Endothelial cell of umbilical vein (primary cell): ENCODE measurements at regions not wholly inside any gene's neighbourhood (a gene's known extent, or its start where the extent isn't known, plus 50 kb on each side); places are given as distances from the start of the nearest gene placed in this dataset.

Experiments
- BruUV-seq: library from RNA; stranded (reverse); fragments of 400-500 nt; replicated peaks from 2 replicates; lab custom pipeline; 2021; lab: Mats Ljungman, UMichigan
- CTCF ChIA-PET: fragments of 300-600, 350-600 bp; sonication (Branson Sonifier 250); formaldehyde crosslinking; loops from one replicate; lab custom pipeline; 2021; ENCODE audit warnings: antibody characterized with exemption, inconsistent platforms; lab: Charles Lee
- POLR2A ChIA-PET: fragments of 300-600, 350-600 bp; sonication (Branson Sonifier 250); formaldehyde crosslinking; loops from one replicate; lab custom pipeline; 2021; ENCODE audit warnings: antibody characterized with exemption, inconsistent platforms; lab: Charles Lee
- DNase-seq: peaks from one replicate; pipeline ENCODE4 v3.0.0-alpha.2; 2011; ENCODE audit warnings: low read depth, low spot score
- FAIRE-seq: peaks from 2 replicates; lab custom pipeline; 2011; peaks lifted over from hg19 to GRCh38; lab: Jason Lieb, UNC
- H2AFZ ChIP-seq: 2 replicates; pipeline ENCODE4 v1.6.0; 2012; ENCODE audit warnings: low read depth, low read length, control low read depth, inconsistent platforms
- H3K27ac ChIP-seq: 2 replicates; pipeline ENCODE4 v1.5.1; 2011; ENCODE audit warnings: low read depth, mild to moderate bottlenecking, control low read depth, low read length, moderate library complexity; ENCODE audit not compliant: insufficient read depth
- H3K27me3 ChIP-seq, 2 experiments: 2 replicates each; pipeline versions ENCODE4 v1.6.0 to v1.6.1; 2011; ENCODE audit warnings: low read length in 2 of 2, mixed read lengths in 1 of 2; ENCODE audit not compliant: control insufficient read depth in 2 of 2, insufficient read depth in 2 of 2
- H3K36me3 ChIP-seq, 2 experiments: 2 replicates in 1 of 2; 3 replicates in 1 of 2; pipeline ENCODE4 v1.5.1; 2011; ENCODE audit warnings: low read length in 2 of 2, mild to moderate bottlenecking in 1 of 2, moderate library complexity in 1 of 2; ENCODE audit not compliant: control insufficient read depth in 2 of 2, insufficient read depth in 2 of 2; ENCODE audit errors: extremely low read depth in 1 of 2
- H3K4me1 ChIP-seq: 3 replicates; pipeline ENCODE4 v1.5.1; 2011; ENCODE audit warnings: mild to moderate bottlenecking, low read length; ENCODE audit not compliant: control insufficient read depth, insufficient read depth; ENCODE audit errors: extremely low read depth
- H3K4me2 ChIP-seq: 2 replicates; pipeline ENCODE4 v1.6.1; 2011; ENCODE audit warnings: low read length, control low read depth, mixed read lengths; ENCODE audit not compliant: insufficient read depth
- H3K4me3 ChIP-seq, 3 experiments: fragments of 200-600 bp in 1 of 3; sonication (generic), shearing (Covaris generic) in 1 of 3; replicated peaks in 1 of 3; 2 replicates each; pipeline ENCODE4 v1.5.1; 2011 to 2016; ENCODE audit warnings: control low read depth in 3 of 3, low read length in 3 of 3, mild to moderate bottlenecking in 2 of 3, inconsistent platforms in 1 of 3, low read depth in 1 of 3, moderate library complexity in 1 of 3; ENCODE audit not compliant: insufficient read depth in 1 of 3
- H3K79me2 ChIP-seq: 2 replicates; pipeline ENCODE4 v1.6.0; 2012; ENCODE audit warnings: low read length, inconsistent platforms; ENCODE audit not compliant: control insufficient read depth, insufficient read depth
- H3K9ac ChIP-seq: replicated peaks from 2 replicates; pipeline ENCODE3; 2011; ENCODE audit warnings: low read length, control low read depth; ENCODE audit not compliant: insufficient read depth; ENCODE audit errors: extremely low read depth
- H3K9me1 ChIP-seq: replicated peaks from 3 replicates; pipeline ENCODE4 v1.6.0; 2011; ENCODE audit warnings: mild to moderate bottlenecking, low read length; ENCODE audit not compliant: control insufficient read depth, insufficient read depth; ENCODE audit errors: extremely low read depth
- H3K9me3 ChIP-seq: replicated peaks from 2 replicates; pipeline ENCODE4 v1.5.1; 2012; ENCODE audit warnings: low read length, inconsistent platforms; ENCODE audit not compliant: control insufficient read depth, insufficient read depth
- H4K20me1 ChIP-seq: replicated peaks from 2 replicates; pipeline ENCODE3; 2011; ENCODE audit warnings: mild to moderate bottlenecking, low read length; ENCODE audit not compliant: control insufficient read depth, insufficient read depth; ENCODE audit errors: extremely low read depth
- CTCF ChIP-seq, 2 donors: IDR thresholded peaks; 1 replicate in 1 of 2; 2 replicates in 1 of 2; pipeline ENCODE4 v1.5.1; 2011; ENCODE audit warnings: low read length in 2 of 2, mild to moderate bottlenecking in 2 of 2, moderate library complexity in 2 of 2, control low read depth in 1 of 2, inconsistent platforms in 1 of 2, low read depth in 1 of 2; ENCODE audit not compliant: insufficient read depth in 1 of 2; ENCODE audit errors: extremely low read depth in 1 of 2
- EZH2 ChIP-seq: IDR thresholded peaks from 2 replicates; pipeline ENCODE4 v1.6.1; 2012; ENCODE audit warnings: borderline replicate concordance, low read depth, mild to moderate bottlenecking, moderate library complexity, low read length, inconsistent platforms; ENCODE audit not compliant: severe bottlenecking
- FOS ChIP-seq: IDR thresholded peaks from 2 replicates; pipeline ENCODE4 v1.6.1; 2011; ENCODE audit warnings: mild to moderate bottlenecking, low read length, moderate library complexity, borderline replicate concordance; ENCODE audit not compliant: insufficient read depth
- GATA2 ChIP-seq: IDR thresholded peaks from 2 replicates; pipeline ENCODE4 v1.7.0; 2011; ENCODE audit warnings: low read depth, mild to moderate bottlenecking, moderate library complexity, mixed read lengths, low read length; ENCODE audit not compliant: insufficient read length, insufficient read depth
- JUN ChIP-seq: IDR thresholded peaks from 2 replicates; pipeline ENCODE4 v1.6.1; 2011; ENCODE audit warnings: borderline replicate concordance, low read depth; ENCODE audit not compliant: insufficient read length, insufficient read depth
- POLR2A ChIP-seq: IDR thresholded peaks from 2 replicates; pipeline ENCODE4 v1.6.1; 2012; ENCODE audit warnings: low read depth, mild to moderate bottlenecking, control low read depth, low read length
- POLR2AphosphoS5 ChIP-seq: IDR thresholded peaks from 2 replicates; pipeline ENCODE4 v1.6.1; 2012; ENCODE audit warnings: low read depth, mild to moderate bottlenecking, control low read depth, low read length, moderate library complexity; ENCODE audit not compliant: insufficient read depth
- dilution Hi-C: fragments of 300-500 bp; cut with MboI; formaldehyde crosslinking; loops from one replicate; pipeline ENCODE4 v1.15.0; 2019; ENCODE audit warnings: low sequenced_read_pairs; ENCODE audit not compliant: extremely low pct_ligation_motif_present
- intact Hi-C: fragments of 100-400 bp; cut with micrococcal nuclease; formaldehyde crosslinking; loops from one replicate; pipeline ENCODE4 v1.10.0; 2022

GRCh38 chr1:60296794-60297193 lies 223.2 kb upstream of the C1orf87 start:
- H3K79me2 ChIP-seq = no peaks in the 10 kb centered on the region
- CTCF ChIA-PET = no interaction called here

More at GRCh38 chr1:60296794-60297193, 223.2 kb upstream of the C1orf87 start:
- dilution Hi-C loops = no loop called here
- H3K27ac ChIP-seq = no peak overlapping the region
- no peak overlapping the region for H3K4me2 ChIP-seq
- no peak overlapping the region for H2AFZ ChIP-seq
- FAIRE-seq (no peak), DNase-seq (no peak)
- TF ChIP-seq FOS (no peak), POLR2A (no peak), GATA2 (no peak), EZH2 (no peak), JUN (no peak), POLR2AphosphoS5 (no peak), CTCF (IDR thresholded peaks at IDR 0.05; ENCODE audit: extremely low read depth in 1 of 2, insufficient read depth in 1 of 2, low read depth in 1 of 2, low read length in 2 of 2) (no peak)
- BruUV-seq = no TSS peak
- no peaks in the 10 kb centered on the region for H3K36me3 ChIP-seq
- no peaks in the 10 kb centered on the region for H3K9me1 ChIP-seq
- no peak overlapping the region for H3K9ac ChIP-seq
- no peaks in the 10 kb centered on the region for H3K4me1 ChIP-seq
- POLR2A ChIA-PET = no interaction called here
- no peaks in the 10 kb centered on the region for H4K20me1 ChIP-seq
- no peaks in the 10 kb centered on the region for H3K27me3 ChIP-seq
- no peaks in the 10 kb centered on the region for H3K9me3 ChIP-seq
- intact Hi-C loops = no loop called here
- no peak overlapping the region for H3K4me3 ChIP-seq
